OCI-LY1 (cell line): ENCODE measurements at regions not wholly inside any gene's neighbourhood (a gene's known extent, or its start where the extent isn't known, plus 50 kb on each side); places are given as distances from the start of the nearest gene placed in this dataset.

Experiments used
- H2AFZ ChIP-seq: fragments of 200-600 bp; sonication (generic), shearing (Covaris generic); 2 replicates; pipeline ENCODE4 v1.6.0; 2014; ENCODE audit warnings: antibody characterized with exemption, mild to moderate bottlenecking, low read length
- H3F3A ChIP-seq: fragments of 200-600 bp; sonication (generic), shearing (Covaris generic); 2 replicates; pipeline ENCODE4 v1.6.0; 2014; ENCODE audit warnings: mild to moderate bottlenecking, antibody characterized with exemption, low read length, moderate library complexity; ENCODE audit not compliant: insufficient read depth
- H3K27ac ChIP-seq: fragments of 200-600 bp; sonication (generic); 2 replicates; pipeline ENCODE4 v1.5.1; 2014; ENCODE audit warnings: low read length, mixed run types, mild to moderate bottlenecking, low read depth; ENCODE audit not compliant: poor library complexity, severe bottlenecking
- H3K27me3 ChIP-seq: fragments of 200-600 bp; sonication (generic); 2 replicates; pipeline ENCODE4 v1.6.0; 2014; ENCODE audit warnings: antibody characterized with exemption, mild to moderate bottlenecking, low read length, moderate library complexity; ENCODE audit not compliant: insufficient read depth
- H3K36me3 ChIP-seq: fragments of 200-600 bp; sonication (generic); 2 replicates; pipeline ENCODE4 v1.6.1; 2014; ENCODE audit warnings: mild to moderate bottlenecking, antibody characterized with exemption, low read length, moderate library complexity, mixed read lengths; ENCODE audit not compliant: insufficient read depth
- H3K4me1 ChIP-seq: fragments of 200-600 bp; sonication (generic); 2 replicates; pipeline ENCODE4 v1.5.1; 2014; ENCODE audit warnings: mild to moderate bottlenecking, low read length, moderate library complexity; ENCODE audit not compliant: insufficient read depth, severe bottlenecking
- H3K4me2 ChIP-seq: fragments of 200-600 bp; sonication (generic), shearing (Covaris generic); 2 replicates; pipeline ENCODE4 v1.6.1; 2014; ENCODE audit warnings: low read length
- H3K4me3 ChIP-seq: fragments of 200-600 bp; sonication (generic); 2 replicates; pipeline ENCODE4 v1.5.1; 2014; ENCODE audit warnings: low read length, low read depth, mild to moderate bottlenecking, mixed read lengths; ENCODE audit not compliant: poor library complexity, severe bottlenecking
- H3K79me2 ChIP-seq: fragments of 200-600 bp; shearing (Covaris generic); 2 replicates; pipeline ENCODE4 v1.6.1; 2016; ENCODE audit warnings: mixed run types, low read length, mixed read lengths; ENCODE audit not compliant: insufficient read depth
- H3K9ac ChIP-seq: fragments of 200-600 bp; sonication (generic), shearing (Covaris generic); 2 replicates; pipeline ENCODE4 v1.6.1; 2014; ENCODE audit warnings: mild to moderate bottlenecking, low read length, mixed read lengths
- H3K9me2 ChIP-seq: fragments of 200-600 bp; sonication (generic), shearing (Covaris generic); 2 replicates; pipeline ENCODE4 v1.6.1; 2014; ENCODE audit warnings: low read depth, mild to moderate bottlenecking, low read length, mixed read lengths
- H3K9me3 ChIP-seq: fragments of 200-600 bp; shearing (Covaris generic); 2 replicates; pipeline ENCODE4 v1.6.1; 2014; ENCODE audit warnings: low read length, mixed read lengths
- H4K20me1 ChIP-seq: fragments of 200-600 bp; sonication (generic), shearing (Covaris generic); 2 replicates; pipeline ENCODE4 v1.6.0; 2016; ENCODE audit warnings: mild to moderate bottlenecking, low read length; ENCODE audit not compliant: insufficient read depth
- EZH2 ChIP-seq: fragments of 200-600 bp; sonication (generic), shearing (Covaris generic); IDR thresholded peaks from 2 replicates; pipeline ENCODE4 v1.8.0; 2017; ENCODE audit warnings: borderline replicate concordance, mixed run types, mild to moderate bottlenecking, antibody characterized with exemption, low read length, moderate library complexity, mixed read lengths
- TF ChIP-seq, protein P1 (sequence below): fragments of 200-600 bp; sonication (generic), shearing (Covaris generic); IDR thresholded peaks from 2 replicates; pipeline ENCODE4 v1.5.1; 2017; ENCODE audit warnings: mild to moderate bottlenecking, antibody characterized with exemption, low read length, moderate library complexity, mixed read lengths

GRCh38 chr4:177006331-177006730, 213.6 kb upstream of the VEGFC start:
- Histone ChIP-seq H3K27me3 (no peaks in the 10 kb centered on the region), H3K4me1 (no peaks in the 10 kb centered on the region), H3F3A (no peaks in the 10 kb centered on the region), H3K36me3 (no peaks in the 10 kb centered on the region), H3K4me2 (no peak overlapping the region), H3K27ac (no peak overlapping the region), H2AFZ (no peak overlapping the region), H3K4me3 (no peak overlapping the region), H3K9me3 (no peaks in the 10 kb centered on the region), H3K9me2 (no peaks in the 10 kb centered on the region), H4K20me1 (no peaks in the 10 kb centered on the region), H3K79me2 (no peaks in the 10 kb centered on the region), H3K9ac (no peak overlapping the region)
- TF ChIP-seq, protein P1, sequence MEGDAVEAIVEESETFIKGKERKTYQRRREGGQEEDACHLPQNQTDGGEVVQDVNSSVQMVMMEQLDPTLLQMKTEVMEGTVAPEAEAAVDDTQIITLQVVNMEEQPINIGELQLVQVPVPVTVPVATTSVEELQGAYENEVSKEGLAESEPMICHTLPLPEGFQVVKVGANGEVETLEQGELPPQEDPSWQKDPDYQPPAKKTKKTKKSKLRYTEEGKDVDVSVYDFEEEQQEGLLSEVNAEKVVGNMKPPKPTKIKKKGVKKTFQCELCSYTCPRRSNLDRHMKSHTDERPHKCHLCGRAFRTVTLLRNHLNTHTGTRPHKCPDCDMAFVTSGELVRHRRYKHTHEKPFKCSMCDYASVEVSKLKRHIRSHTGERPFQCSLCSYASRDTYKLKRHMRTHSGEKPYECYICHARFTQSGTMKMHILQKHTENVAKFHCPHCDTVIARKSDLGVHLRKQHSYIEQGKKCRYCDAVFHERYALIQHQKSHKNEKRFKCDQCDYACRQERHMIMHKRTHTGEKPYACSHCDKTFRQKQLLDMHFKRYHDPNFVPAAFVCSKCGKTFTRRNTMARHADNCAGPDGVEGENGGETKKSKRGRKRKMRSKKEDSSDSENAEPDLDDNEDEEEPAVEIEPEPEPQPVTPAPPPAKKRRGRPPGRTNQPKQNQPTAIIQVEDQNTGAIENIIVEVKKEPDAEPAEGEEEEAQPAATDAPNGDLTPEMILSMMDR = no peak
- TF ChIP-seq EZH2 = no peak

- H3K9ac ChIP-seq = no peak overlapping the region
- TF ChIP-seq EZH2 = no peak
- TF ChIP-seq, protein P1 = no peak
- H3K4me1 ChIP-seq = no peaks in the 10 kb centered on the region
- no peaks in the 10 kb centered on the region for H3K9me2 ChIP-seq
- no peak overlapping the region for H3K4me3 ChIP-seq
- H3K4me2 ChIP-seq = no peak overlapping the region
- no peaks in the 10 kb centered on the region for H3K36me3 ChIP-seq
- H2AFZ ChIP-seq = no peak overlapping the region
- H3K27me3 ChIP-seq = no peaks in the 10 kb centered on the region
- H3F3A ChIP-seq = no peaks in the 10 kb centered on the region
- no peaks in the 10 kb centered on the region for H3K79me2 ChIP-seq
- H3K27ac ChIP-seq = no peak overlapping the region
- H4K20me1 ChIP-seq = no peaks in the 10 kb centered on the region
- no peaks in the 10 kb centered on the region for H3K9me3 ChIP-seq
These were observed 215.5 kb upstream of the VEGFC start for GRCh38 chr4:177008071-177008835.

DNA sequence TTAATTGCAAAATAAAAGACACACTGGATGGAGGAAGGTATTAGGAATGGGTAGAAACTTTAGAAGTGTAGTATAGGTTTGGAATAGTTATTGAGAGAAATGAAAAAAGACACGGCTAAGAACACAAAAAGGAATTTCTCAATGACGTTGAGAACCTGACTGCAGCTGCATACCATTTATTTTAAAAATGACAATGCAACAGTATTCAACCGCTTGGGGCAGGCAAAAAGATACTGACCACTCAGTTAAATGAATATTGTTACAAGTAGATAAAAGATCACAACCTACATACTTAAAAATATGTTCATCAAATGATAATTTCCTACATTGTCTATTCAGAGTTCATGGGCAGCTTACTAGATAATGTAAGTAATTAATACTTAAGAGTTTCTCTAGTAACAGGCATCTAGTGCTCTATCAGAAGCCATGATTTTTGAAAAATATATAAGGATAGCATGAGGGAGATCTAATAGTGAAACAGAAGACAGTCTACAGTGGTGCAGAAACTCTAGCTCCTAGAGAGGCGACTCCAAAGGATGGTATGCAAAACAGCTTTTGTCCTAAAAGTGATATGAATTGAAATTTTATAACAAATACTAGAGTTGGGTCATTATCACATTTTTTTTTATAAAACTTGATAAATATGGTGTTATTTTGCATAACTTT, 216.2 kb upstream of the VEGFC start:
- Histone ChIP-seq H3K4me1 (no peaks in the 10 kb centered on the region), H3K27me3 (no peaks in the 10 kb centered on the region), H2AFZ (no peak overlapping the region), H3K4me3 (no peak overlapping the region), H3K9ac (no peak overlapping the region), H3K9me3 (no peaks in the 10 kb centered on the region), H4K20me1 (no peaks in the 10 kb centered on the region), H3K4me2 (no peak overlapping the region), H3K9me2 (no peaks in the 10 kb centered on the region), H3K27ac (no peak overlapping the region), H3F3A (no peaks in the 10 kb centered on the region), H3K36me3 (no peaks in the 10 kb centered on the region), H3K79me2 (no peaks in the 10 kb centered on the region)
- TF ChIP-seq, protein P1 = no peak
- TF ChIP-seq EZH2 = no peak
